Liver (tissue), 3 donors: ENCODE measurements at regions not wholly inside any gene's neighbourhood (a gene's known extent, or its start where the extent isn't known, plus 50 kb on each side); places are given as distances from the start of the nearest gene placed in this dataset.

ENCODE experiments used
- TF ChIP-seq, protein P1 (sequence below): fragments of 150-350 bp; IDR thresholded peaks from 2 replicates; pipeline ENCODE4 v1.5.1; 2017; ENCODE audit warnings: improper control_type of control experiment, low read depth, low read length; ENCODE audit not compliant: missing input control
- TF ChIP-seq, protein P2 (sequence below): IDR thresholded peaks from 2 replicates; pipeline ENCODE4 v1.6.1; 2016; ENCODE audit warnings: antibody characterized with exemption
- donor health status: healthy.
- donor health status: healthy.

DNA sequence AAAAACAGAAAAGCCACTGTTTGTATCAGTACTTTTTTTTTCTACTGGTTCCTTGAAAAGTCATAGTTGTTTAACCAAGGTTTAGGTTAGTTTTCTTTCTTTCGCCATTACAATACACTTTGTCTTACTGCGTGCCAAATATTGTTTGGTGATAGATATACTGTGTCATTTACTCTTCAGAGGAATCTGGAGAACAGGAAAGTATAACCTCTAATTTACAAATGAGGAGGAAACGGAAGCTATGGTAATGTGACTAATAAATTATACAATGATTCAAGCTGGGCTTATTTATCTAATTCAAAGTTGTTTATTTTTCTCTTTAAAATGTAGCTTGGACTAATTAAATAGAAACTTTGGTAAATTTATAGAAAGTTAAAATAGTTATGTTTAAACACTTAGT is 96.2 kb upstream of the ROBO2 start:
- TF ChIP-seq, protein P1, sequence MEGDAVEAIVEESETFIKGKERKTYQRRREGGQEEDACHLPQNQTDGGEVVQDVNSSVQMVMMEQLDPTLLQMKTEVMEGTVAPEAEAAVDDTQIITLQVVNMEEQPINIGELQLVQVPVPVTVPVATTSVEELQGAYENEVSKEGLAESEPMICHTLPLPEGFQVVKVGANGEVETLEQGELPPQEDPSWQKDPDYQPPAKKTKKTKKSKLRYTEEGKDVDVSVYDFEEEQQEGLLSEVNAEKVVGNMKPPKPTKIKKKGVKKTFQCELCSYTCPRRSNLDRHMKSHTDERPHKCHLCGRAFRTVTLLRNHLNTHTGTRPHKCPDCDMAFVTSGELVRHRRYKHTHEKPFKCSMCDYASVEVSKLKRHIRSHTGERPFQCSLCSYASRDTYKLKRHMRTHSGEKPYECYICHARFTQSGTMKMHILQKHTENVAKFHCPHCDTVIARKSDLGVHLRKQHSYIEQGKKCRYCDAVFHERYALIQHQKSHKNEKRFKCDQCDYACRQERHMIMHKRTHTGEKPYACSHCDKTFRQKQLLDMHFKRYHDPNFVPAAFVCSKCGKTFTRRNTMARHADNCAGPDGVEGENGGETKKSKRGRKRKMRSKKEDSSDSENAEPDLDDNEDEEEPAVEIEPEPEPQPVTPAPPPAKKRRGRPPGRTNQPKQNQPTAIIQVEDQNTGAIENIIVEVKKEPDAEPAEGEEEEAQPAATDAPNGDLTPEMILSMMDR = no peak
- TF ChIP-seq, protein P2, sequence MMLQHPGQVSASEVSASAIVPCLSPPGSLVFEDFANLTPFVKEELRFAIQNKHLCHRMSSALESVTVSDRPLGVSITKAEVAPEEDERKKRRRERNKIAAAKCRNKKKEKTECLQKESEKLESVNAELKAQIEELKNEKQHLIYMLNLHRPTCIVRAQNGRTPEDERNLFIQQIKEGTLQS = no peak
